K562 (cell line): ENCODE measurements at regions not wholly inside any gene's neighbourhood (a gene's known extent, or its start where the extent isn't known, plus 50 kb on each side); places are given as distances from the start of the nearest gene placed in this dataset.

Experiments used
- ATAC-seq: fragments of 200-7000 bp; cut with Tn5 transposase; 3 replicates; pipeline ENCODE4 v1.9.1; 2020; ENCODE audit warnings: moderate library complexity
- BruUV-seq: library from RNA; stranded (reverse); fragments of 400-500 nt; replicated peaks from 2 replicates; lab custom pipeline; 2021; lab: Mats Ljungman, UMichigan
- CTCF ChIA-PET: fragments of 300-600 bp; formaldehyde crosslinking; extraction: SDS; loops from one replicate; lab custom pipeline; 2021; ENCODE audit warnings: low intra/inter-chr PET ratio; lab: Yijun Ruan, JAX
- POLR2A ChIA-PET: fragments of 300-600, 350-650 bp; sonication (Branson Sonifier 250); formaldehyde crosslinking; extraction: SDS; loops from one replicate; lab custom pipeline; 2021; ENCODE audit warnings: antibody characterized with exemption, inconsistent platforms; lab: Yijun Ruan, JAX
- DNase-seq, 4 experiments: peaks; one replicate each; pipeline versions ENCODE4 v3.0.0 to v3.0.0-alpha.2; 2011 to 2018; ENCODE audit warnings: low spot score in 3 of 4, mixed read lengths in 3 of 4; ENCODE audit errors: extremely low read depth in 1 of 4
- FAIRE-seq: peaks from 2 replicates; lab custom pipeline; 2011; peaks lifted over from hg19 to GRCh38; lab: Jason Lieb, UNC
- H2AFZ ChIP-seq: 2 replicates; pipeline ENCODE4 v1.6.0; 2011; ENCODE audit warnings: low read depth, low read length, control low read depth, inconsistent platforms
- H3K27ac ChIP-seq: fragments of 200-600 bp; 3 replicates; pipeline ENCODE4 v1.8.0; 2011; ENCODE audit warnings: low read depth, mild to moderate bottlenecking, control low read depth, inconsistent platforms, low read length, moderate library complexity, mixed read lengths; ENCODE audit errors: extremely low read depth
- H3K27me3 ChIP-seq, 2 experiments: fragments of 300-600 bp in 1 of 2; 2 replicates in 1 of 2; 3 replicates in 1 of 2; pipeline versions ENCODE4 v1.6.0 to v1.8.0; 2011; ENCODE audit warnings: inconsistent platforms in 2 of 2, low read length in 2 of 2, mild to moderate bottlenecking in 1 of 2, mixed read lengths in 1 of 2, moderate library complexity in 1 of 2; ENCODE audit not compliant: control insufficient read depth in 2 of 2, insufficient read depth in 2 of 2
- H3K36me3 ChIP-seq: fragments of 300-600 bp; 3 replicates; pipeline ENCODE4 v1.8.0; 2011; ENCODE audit warnings: mild to moderate bottlenecking, low read length, inconsistent platforms; ENCODE audit not compliant: control insufficient read depth, insufficient read depth
- H3K4me1 ChIP-seq, 2 experiments: fragments of 200-600 bp in 1 of 2; replicated peaks in 1 of 2; 2 replicates in 1 of 2; 3 replicates in 1 of 2; pipeline versions ENCODE4 v1.5.1 to v1.8.0; 2011; ENCODE audit warnings: inconsistent platforms in 2 of 2, low read length in 2 of 2, mild to moderate bottlenecking in 1 of 2, mixed read lengths in 1 of 2, moderate library complexity in 1 of 2; ENCODE audit not compliant: control insufficient read depth in 2 of 2, insufficient read depth in 2 of 2
- H3K4me2 ChIP-seq: 2 replicates; pipeline ENCODE4 v1.6.1; 2011; ENCODE audit warnings: low read length, control low read depth, inconsistent platforms, mixed read lengths; ENCODE audit not compliant: insufficient read depth
- H3K4me3 ChIP-seq: fragments of 200-600 bp; sonication (generic), shearing (Covaris generic); 2 replicates; pipeline ENCODE4 v1.5.1; 2016; ENCODE audit warnings: control low read depth, inconsistent platforms
- H3K79me2 ChIP-seq: fragments of 200-600 bp; 3 replicates; pipeline ENCODE4 v1.8.0; 2011; ENCODE audit warnings: low read length, inconsistent platforms; ENCODE audit not compliant: control insufficient read depth, insufficient read depth
- H3K9ac ChIP-seq, 2 experiments: 2 replicates each; pipeline versions ENCODE4 v1.6.0 to v1.6.1; 2011; ENCODE audit warnings: low read depth in 2 of 2, low read length in 2 of 2, control low read depth in 1 of 2, inconsistent platforms in 1 of 2, mild to moderate bottlenecking in 1 of 2, mixed read lengths in 1 of 2; ENCODE audit not compliant: insufficient read depth in 1 of 2
- H3K9me1 ChIP-seq: one replicate; pipeline ENCODE4 v1.6.0; 2011; ENCODE audit warnings: inconsistent platforms, mild to moderate bottlenecking, low read length, moderate library complexity; ENCODE audit not compliant: control insufficient read depth, insufficient read depth
- H3K9me3 ChIP-seq: replicated peaks from 2 replicates; pipeline ENCODE4 v1.5.1; 2011; ENCODE audit warnings: low read depth, low read length, inconsistent platforms; ENCODE audit not compliant: control insufficient read depth, insufficient read depth
- H4K20me1 ChIP-seq: replicated peaks from 2 replicates; pipeline ENCODE4 v1.6.1; 2011; ENCODE audit warnings: low read length, inconsistent platforms, mixed read lengths; ENCODE audit not compliant: control insufficient read depth, insufficient read depth
- CREB3L1 ChIP-seq: fragments of 450-650 bp; IDR thresholded peaks from 2 replicates; pipeline ENCODE4 v1.6.1; 2014; ENCODE audit warnings: low read depth, mild to moderate bottlenecking, moderate library complexity, borderline replicate concordance
- E2F4 ChIP-seq: sonication (generic); formaldehyde crosslinking; IDR thresholded peaks from 2 replicates; pipeline ENCODE4 v1.8.0; 2022; ENCODE audit warnings: mild to moderate bottlenecking, low read depth, missing genetic modification reagents
- MAZ ChIP-seq, 2 experiments: fragments of 450-650 bp in 1 of 2; sonication (generic) in 1 of 2; formaldehyde crosslinking; IDR thresholded peaks in 1 of 2; conservative IDR thresholded peaks in 1 of 2; 2 replicates each; pipeline versions ENCODE4 v1.4.0 to v1.5.0; 2020; ENCODE audit warnings: mild to moderate bottlenecking in 1 of 2, missing genetic modification reagents in 1 of 2
- MED1 ChIP-seq: sonication (generic); formaldehyde crosslinking; IDR thresholded peaks from 2 replicates; pipeline ENCODE4 v1.8.1; 2023; ENCODE audit warnings: missing genetic modification reagents, borderline replicate concordance
- MTA3 ChIP-seq: fragments of 450-650 bp; formaldehyde crosslinking; IDR thresholded peaks from 2 replicates; pipeline ENCODE4 v1.6.1; 2017; ENCODE audit warnings: mild to moderate bottlenecking, borderline replicate concordance
- NFXL1 ChIP-seq: fragments of 450-650 bp; formaldehyde crosslinking; IDR thresholded peaks from 2 replicates; pipeline ENCODE4 v1.4.0; 2021; ENCODE audit warnings: mild to moderate bottlenecking
- NUFIP1 ChIP-seq: fragments of 450-650 bp; IDR thresholded peaks from 2 replicates; pipeline ENCODE4 v1.6.1; 2018; ENCODE audit not compliant: partially characterized antibody
- PHF8 ChIP-seq: fragments of 200-600 bp; sonication (generic); IDR thresholded peaks from 2 replicates; pipeline ENCODE4 v1.6.1; 2012; ENCODE audit warnings: mixed run types, mild to moderate bottlenecking, inconsistent platforms, low read length, moderate library complexity, borderline replicate concordance
- SREBF1 ChIP-seq: fragments of 150-350 bp; IDR thresholded peaks from 2 replicates; pipeline ENCODE4 v1.6.1; 2014; ENCODE audit warnings: antibody characterized with exemption, low read depth, low read length, borderline replicate concordance
- TSHZ1 ChIP-seq: fragments of 250-450 bp; sonication (Bioruptor Pico); IDR thresholded peaks from 2 replicates; pipeline ENCODE4 v1.4.0; 2020; ENCODE audit warnings: mild to moderate bottlenecking, moderate library complexity
- WGBS: fragments of 100-300 bp; shearing (Covaris generic); methylation state at CpG from one replicate; pipeline ENCODE4 v1.1.6; 2016; ENCODE audit warnings: low coverage, mixed read lengths; ENCODE audit not compliant: insufficient coverage; ENCODE audit errors: missing lambda C conversion rate; 5-methylcytosine and 5-hydroxymethylcytosine counted together
- in situ Hi-C: fragments of 300-500 bp; cut with MboI; formaldehyde crosslinking; loops from 4 replicates; pipeline ENCODE4 v1.15.0; 2018; ENCODE audit warnings: inconsistent platforms, mixed read lengths
- intact Hi-C: fragments of 100-400 bp; cut with micrococcal nuclease; formaldehyde crosslinking; loops from 2 replicates; pipeline ENCODE4 v1.14.2; 2022

- no peak for TF ChIP-seq CREB3L1
Measured at GRCh38 chr10:125396676-125397075, 236.3 kb upstream of the CTBP2 start (continued).

GRCh38 chr10:125392609-125393008, 232.2 kb upstream of the CTBP2 start:
- no peak overlapping the region for H3K27ac ChIP-seq

More at GRCh38 chr10:125392609-125393008, 232.2 kb upstream of the CTBP2 start:
- Histone ChIP-seq H3K9ac (no peak overlapping the region), H3K36me3 (no peaks in the 10 kb centered on the region), H3K9me3 (no peaks in the 10 kb centered on the region), H3K4me3 (no peak overlapping the region), H2AFZ (no peak overlapping the region), H3K27me3 (no peaks in the 10 kb centered on the region), H4K20me1 (no peaks in the 10 kb centered on the region), H3K4me1 (no peaks in the 10 kb centered on the region), H3K79me2 (no peaks in the 10 kb centered on the region), H3K9me1 (no peaks in the 10 kb centered on the region), H3K4me2 (no peak overlapping the region)
- BruUV-seq, result no TSS peak
- 6% methylated on average over 3 of the region's 3 CpGs for WGBS
- in situ Hi-C loops (no loop called here), intact Hi-C loops (no loop called here)
- ATAC-seq (no peak), DNase-seq (no peak), FAIRE-seq (no peak)
- ChIA-PET POLR2A (no interaction called here), CTCF (no interaction called here)
- TF ChIP-seq MAZ (CRISPR knock-in tag; conservative IDR thresholded peaks at IDR 0.05 in 1 of 2, IDR thresholded peaks at IDR 0.05 in 1 of 2), result no peak
- TF ChIP-seq E2F4 (CRISPR knock-in tag), result no peak
- TF ChIP-seq NFXL1, result no peak
- no peak for TF ChIP-seq MED1
- TF ChIP-seq NUFIP1, result no peak
- TF ChIP-seq MTA3, result no peak
- TF ChIP-seq TSHZ1 (CRISPR knock-in tag), result no peak
- no peak for TF ChIP-seq SREBF1
- TF ChIP-seq PHF8, result no peak
